ENCODE measurements at regions not wholly inside any gene's neighbourhood (a gene's known extent, or its start where the extent isn't known, plus 50 kb on each side); places are given as distances from the start of the nearest gene placed in this dataset.

- H4K20me1 ChIP-seq (ENCODE audit: control insufficient read depth, insufficient read depth, low read depth, low read length), result no peaks in the 10 kb centered on the region
- H3F3A ChIP-seq (ENCODE audit: control insufficient read depth, insufficient read depth), result no peaks in the 10 kb centered on the region
- no peaks in the 10 kb centered on the region; the same call in 1 of the 2 replicates for H3K9me3 ChIP-seq (ENCODE audit: control insufficient read depth, insufficient read depth, low read length)
- H3K79me2 ChIP-seq (ENCODE audit: control insufficient read depth, low read length), result no peaks in the 10 kb centered on the region
- no peaks in the 10 kb centered on the region for H3K36me3 ChIP-seq (ENCODE audit: control insufficient read depth, low read length)
- no peak overlapping the region for H3K4me2 ChIP-seq (ENCODE audit: low read length)
- no peaks in the 10 kb centered on the region for H3K27me3 ChIP-seq (ENCODE audit: control insufficient read depth, low read length)
- H3K27ac ChIP-seq (ENCODE audit: low read depth, low read length), result no peak overlapping the region
- no peak overlapping the region for H3K4me3 ChIP-seq (ENCODE audit: low read length)
- H3K9me2 ChIP-seq (replicated peaks; ENCODE audit: control insufficient read depth, low read length), result no peaks in the 10 kb centered on the region
- TF ChIP-seq CTCF (IDR thresholded peaks at IDR 0.05; ENCODE audit: low read depth, low read length, poor library complexity, severe bottlenecking) (no peak), EZH2phosphoT487 (IDR thresholded peaks at IDR 0.05; ENCODE audit: borderline replicate concordance, low read length) (no peak)
- H3K4me1 ChIP-seq (ENCODE audit: control insufficient read depth, low read length), result no peaks in the 10 kb centered on the region
These were observed 154.6 kb upstream of the GRIN2B start for GRCh38 chr12:14135996-14136395.

- Histone ChIP-seq H3K4me3 (ENCODE audit: low read length) (no peak overlapping the region), H3K9me3 (ENCODE audit: control insufficient read depth, insufficient read depth, low read length) (no peaks in the 10 kb centered on the region; the same call in 1 of the 2 replicates), H3F3A (ENCODE audit: control insufficient read depth, insufficient read depth) (no peaks in the 10 kb centered on the region), H3K4me1 (ENCODE audit: control insufficient read depth, low read length) (no peaks in the 10 kb centered on the region), H3K27ac (ENCODE audit: low read depth, low read length) (no peak overlapping the region), H3K4me2 (ENCODE audit: low read length) (no peak overlapping the region), H3K79me2 (ENCODE audit: control insufficient read depth, low read length) (no peaks in the 10 kb centered on the region), H3K36me3 (ENCODE audit: control insufficient read depth, low read length) (no peaks in the 10 kb centered on the region), H3K27me3 (ENCODE audit: control insufficient read depth, low read length) (no peaks in the 10 kb centered on the region), H4K20me1 (ENCODE audit: control insufficient read depth, insufficient read depth, low read depth, low read length) (no peaks in the 10 kb centered on the region), H3K9me2 (replicated peaks; ENCODE audit: control insufficient read depth, low read length) (no peaks in the 10 kb centered on the region)
- TF ChIP-seq EZH2phosphoT487 (IDR thresholded peaks at IDR 0.05; ENCODE audit: borderline replicate concordance, low read length) (no peak), CTCF (IDR thresholded peaks at IDR 0.05; ENCODE audit: low read depth, low read length, poor library complexity, severe bottlenecking) (peak; percentile 39)
These were observed 157.1 kb upstream of the GRIN2B start for GRCh38 chr12:14138495-14138894.

- Histone ChIP-seq H3K27me3 (ENCODE audit: control insufficient read depth, low read length) (no peaks in the 10 kb centered on the region), H3F3A (ENCODE audit: control insufficient read depth, insufficient read depth) (peaks cover 5% of the 10 kb centered on the region; the same call in 1 of the 2 replicates), H3K9me3 (ENCODE audit: control insufficient read depth, insufficient read depth, low read length) (peaks cover 10% of the 10 kb centered on the region), H3K9me2 (replicated peaks; ENCODE audit: control insufficient read depth, low read length) (no peaks in the 10 kb centered on the region), H3K79me2 (ENCODE audit: control insufficient read depth, low read length) (no peaks in the 10 kb centered on the region), H3K36me3 (ENCODE audit: control insufficient read depth, low read length) (peaks cover 7% of the 10 kb centered on the region; the same call in 1 of the 2 replicates), H3K4me3 (ENCODE audit: low read length) (peak overlapping the region; percentile 36), H3K4me2 (ENCODE audit: low read length) (peak overlapping the region; percentile 50), H3K4me1 (ENCODE audit: control insufficient read depth, low read length) (peaks cover 79% of the 10 kb centered on the region), H3K27ac (ENCODE audit: low read depth, low read length) (peak overlapping the region; percentile 30), H4K20me1 (ENCODE audit: control insufficient read depth, insufficient read depth, low read depth, low read length) (no peaks in the 10 kb centered on the region)
- TF ChIP-seq EZH2phosphoT487 (IDR thresholded peaks at IDR 0.05; ENCODE audit: borderline replicate concordance, low read length) (no peak), CTCF (IDR thresholded peaks at IDR 0.05; ENCODE audit: low read depth, low read length, poor library complexity, severe bottlenecking) (no peak)
These were observed 167.3 kb upstream of the GRIN2B start for GRCh38 chr12:14148489-14149270.

All from DOHH2 (cell line).